Transverse colon (tissue), 4 donors: ENCODE measurements at regions not wholly inside any gene's neighbourhood (a gene's known extent, or its start where the extent isn't known, plus 50 kb on each side); places are given as distances from the start of the nearest gene placed in this dataset.

Source experiments
- DNase-seq: peaks from one replicate; pipeline ENCODE4 v3.0.0-alpha.2; 2019
- H3K27ac ChIP-seq, 4 donors: fragments of 200-600 bp; sonication (generic); 2 replicates each; pipeline ENCODE4 v1.5.1; 2016 to 2018; ENCODE audit warnings: inconsistent platforms in 4 of 4
- H3K27me3 ChIP-seq: fragments of 200-600 bp; sonication (generic); 2 replicates; pipeline ENCODE4 v1.5.1; 2017; ENCODE audit warnings: inconsistent platforms
- H3K36me3 ChIP-seq, 4 donors: fragments of 200-600 bp; sonication (generic); 2 replicates each; pipeline ENCODE4 v1.5.1; 2017 to 2019; ENCODE audit warnings: inconsistent platforms in 4 of 4
- H3K4me1 ChIP-seq, 4 donors: fragments of 200-600 bp; sonication (generic); 2 replicates each; pipeline ENCODE4 v1.5.1; 2017 to 2020; ENCODE audit warnings: inconsistent platforms in 4 of 4
- H3K4me3 ChIP-seq, 4 donors: fragments of 200-600 bp; sonication (generic); 1 replicate in 1 of 4; 2 replicates in 3 of 4; pipeline versions ENCODE4 v1.5.1 to v1.6.1; 2017 to 2019; ENCODE audit warnings: inconsistent platforms in 4 of 4
- H3K9me3 ChIP-seq, 2 donors: fragments of 200-600 bp; sonication (generic); 2 replicates each; pipeline ENCODE4 v1.5.1; 2017 to 2019; ENCODE audit warnings: inconsistent platforms in 2 of 2
- EP300 ChIP-seq: sonication (generic); formaldehyde crosslinking; IDR thresholded peaks from one replicate; pipeline ENCODE4 v1.6.1; 2017; ENCODE audit warnings: antibody characterized with exemption, low read depth
- POLR2A ChIP-seq: fragments of 450-650 bp; IDR thresholded peaks from one replicate; pipeline ENCODE4 v1.6.1; 2016; ENCODE audit warnings: antibody characterized with exemption, mild to moderate bottlenecking, moderate library complexity
- POLR2AphosphoS5 ChIP-seq, 3 donors: sonication (generic); formaldehyde crosslinking; IDR thresholded peaks; one replicate each; pipeline ENCODE4 v1.6.1; 2016; ENCODE audit warnings: antibody characterized with exemption in 3 of 3
- WGBS, 2 donors: methylation state at CpG; one replicate each; pipeline ENCODE4 v1.1.5; 2018; ENCODE audit warnings: low coverage in 1 of 2; 5-methylcytosine and 5-hydroxymethylcytosine counted together
- in situ Hi-C, 4 donors: fragments of 200-750 bp; cut with MboI; loops; one replicate each; pipeline versions ENCODE4 v1.15.0 to v1.15.1; 2017; ENCODE audit warnings: low sequenced_read_pairs in 3 of 4, low pct_ligation_motif_present in 1 of 4, low pct_unique_long_range_greater_than_20kb in 1 of 4
- intact Hi-C: fragments of 100-400 bp; cut with DNase I; formaldehyde crosslinking; loops from one replicate; pipeline ENCODE4 v1.15.1; 2023; ENCODE audit warnings: low total_unique reads
- TF ChIP-seq, protein P1 (sequence below), 5 experiments: fragments of 200-600 bp in 3 of 5; fragments of 450-650 bp in 2 of 5; sonication (generic) in 3 of 5; IDR thresholded peaks; 1 replicate in 2 of 5; 2 replicates in 3 of 5; pipeline ENCODE4 v1.5.1; 2016 to 2017; ENCODE audit warnings: antibody characterized with exemption in 5 of 5, inconsistent platforms in 3 of 5, mild to moderate bottlenecking in 2 of 5, moderate library complexity in 1 of 5

- TF ChIP-seq EP300 (no peak), POLR2A (no peak), POLR2AphosphoS5 (IDR thresholded peaks at IDR 0.05) (no peak)
- TF ChIP-seq, protein P1, sequence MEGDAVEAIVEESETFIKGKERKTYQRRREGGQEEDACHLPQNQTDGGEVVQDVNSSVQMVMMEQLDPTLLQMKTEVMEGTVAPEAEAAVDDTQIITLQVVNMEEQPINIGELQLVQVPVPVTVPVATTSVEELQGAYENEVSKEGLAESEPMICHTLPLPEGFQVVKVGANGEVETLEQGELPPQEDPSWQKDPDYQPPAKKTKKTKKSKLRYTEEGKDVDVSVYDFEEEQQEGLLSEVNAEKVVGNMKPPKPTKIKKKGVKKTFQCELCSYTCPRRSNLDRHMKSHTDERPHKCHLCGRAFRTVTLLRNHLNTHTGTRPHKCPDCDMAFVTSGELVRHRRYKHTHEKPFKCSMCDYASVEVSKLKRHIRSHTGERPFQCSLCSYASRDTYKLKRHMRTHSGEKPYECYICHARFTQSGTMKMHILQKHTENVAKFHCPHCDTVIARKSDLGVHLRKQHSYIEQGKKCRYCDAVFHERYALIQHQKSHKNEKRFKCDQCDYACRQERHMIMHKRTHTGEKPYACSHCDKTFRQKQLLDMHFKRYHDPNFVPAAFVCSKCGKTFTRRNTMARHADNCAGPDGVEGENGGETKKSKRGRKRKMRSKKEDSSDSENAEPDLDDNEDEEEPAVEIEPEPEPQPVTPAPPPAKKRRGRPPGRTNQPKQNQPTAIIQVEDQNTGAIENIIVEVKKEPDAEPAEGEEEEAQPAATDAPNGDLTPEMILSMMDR (IDR thresholded peaks at IDR 0.05) = no peak
- Histone ChIP-seq H3K36me3 (no peaks in the 10 kb centered on the region), H3K9me3 (no peaks in the 10 kb centered on the region), H3K4me3 (no peak overlapping the region), H3K4me1 (no peaks in the 10 kb centered on the region), H3K27ac (no peak overlapping the region), H3K27me3 (no peaks in the 10 kb centered on the region)
- intact Hi-C loops (no loop called here), in situ Hi-C loops (no loop called here)
- DNase-seq = no peak
- 90 to 93% methylated on average over 9 to 17 of the region's 17 CpGs for WGBS, 2 donors
Observed at GRCh38 chr5:99817796-99818195, 717.4 kb upstream of the FAM174A start.

DNA sequence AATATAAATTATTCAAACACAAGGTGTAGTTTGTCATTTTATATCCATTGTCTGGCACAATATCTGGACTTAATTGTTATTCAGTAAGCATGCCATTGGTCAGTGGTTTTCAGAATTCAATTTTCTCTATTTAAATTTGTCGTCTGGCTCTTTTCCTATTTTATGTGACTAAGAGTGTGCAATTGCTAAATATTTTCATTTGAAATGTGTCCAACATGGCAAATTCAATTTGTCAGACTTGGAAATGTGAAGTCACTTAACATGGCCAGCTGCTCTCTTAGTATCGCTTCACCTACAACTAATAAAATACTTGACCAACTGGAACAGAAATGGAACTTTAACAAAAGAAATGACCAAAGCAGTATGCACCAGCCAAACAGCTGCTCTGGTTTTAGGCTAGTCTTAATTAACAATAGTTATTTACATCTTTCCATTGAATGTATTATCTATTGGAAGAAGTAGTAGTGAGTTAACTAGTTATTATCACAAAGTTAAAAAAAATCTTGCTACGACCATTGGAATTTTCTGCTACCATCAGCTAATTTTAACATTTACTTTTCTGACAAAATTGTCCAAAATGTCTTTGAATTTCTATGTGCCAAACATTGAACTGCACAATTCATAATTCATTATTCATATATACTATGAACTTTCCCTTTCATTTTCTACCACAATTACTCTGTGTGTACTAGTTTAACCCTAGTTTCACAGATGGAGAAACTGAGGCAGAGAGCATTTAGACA lies 720.7 kb upstream of the FAM174A start:
- in situ Hi-C loops = no loop called here
- no peaks in the 10 kb centered on the region for H3K4me1 ChIP-seq
- intact Hi-C loops = no loop called here
- H3K9me3 ChIP-seq = no peaks in the 10 kb centered on the region
- WGBS, 2 donors = 29 to 56% methylated on average over 3 of the region's 3 CpGs
- no peaks in the 10 kb centered on the region for H3K36me3 ChIP-seq
- no peak for DNase-seq
- H3K27ac ChIP-seq = no peak overlapping the region
- no peak overlapping the region for H3K4me3 ChIP-seq
- H3K27me3 ChIP-seq = no peaks in the 10 kb centered on the region
- TF ChIP-seq, protein P1 (IDR thresholded peaks at IDR 0.05) = no peak
- TF ChIP-seq POLR2AphosphoS5 (IDR thresholded peaks at IDR 0.05) = no peak
- no peak for TF ChIP-seq EP300
- no peak for TF ChIP-seq POLR2A

- H3K9me3 ChIP-seq = no peaks in the 10 kb centered on the region
- TF ChIP-seq POLR2AphosphoS5 (IDR thresholded peaks at IDR 0.05) = no peak
- TF ChIP-seq EP300 = no peak
- TF ChIP-seq, protein P1 (IDR thresholded peaks at IDR 0.05) = no peak
- no peak for TF ChIP-seq POLR2A
- H3K4me3 ChIP-seq = no peak overlapping the region
- in situ Hi-C loops (no loop called here), intact Hi-C loops (no loop called here)
- H3K36me3 ChIP-seq = no peaks in the 10 kb centered on the region
- DNase-seq = no peak
- H3K27me3 ChIP-seq = no peaks in the 10 kb centered on the region
- no peaks in the 10 kb centered on the region for H3K4me1 ChIP-seq
- no peak overlapping the region for H3K27ac ChIP-seq
- 70 to 76% methylated on average over 3 of the region's 3 CpGs for WGBS, 2 donors
Observed at GRCh38 chr5:99808657-99809230, 726.4 kb upstream of the FAM174A start.

GRCh38 chr5:99807346-99807745 lies 727.8 kb upstream of the FAM174A start:
- Histone ChIP-seq H3K36me3 (no peaks in the 10 kb centered on the region), H3K4me3 (no peak overlapping the region), H3K27me3 (no peaks in the 10 kb centered on the region), H3K27ac (no peak overlapping the region), H3K4me1 (no peaks in the 10 kb centered on the region), H3K9me3 (no peaks in the 10 kb centered on the region)
- in situ Hi-C loops (no loop called here), intact Hi-C loops (no loop called here)
- TF ChIP-seq POLR2A = no peak
- TF ChIP-seq EP300 = no peak
- TF ChIP-seq, protein P1 (IDR thresholded peaks at IDR 0.05) = no peak
- no peak for DNase-seq
